Parathyroid adenoma (tissue), 2 donors: ENCODE measurements at regions not wholly inside any gene's neighbourhood (a gene's known extent, or its start where the extent isn't known, plus 50 kb on each side); places are given as distances from the start of the nearest gene placed in this dataset.
"Not testable (repeated sequence)": the region's sequence is repeated elsewhere in the genome, so short reads cannot be mapped to it uniquely, and the experiment has no call there.

Experiments used
- H2AFZ ChIP-seq: fragments of 300-600 bp; sonication (generic); one replicate; pipeline ENCODE4 v1.7.0; 2017; ENCODE audit warnings: antibody characterized with exemption, mild to moderate bottlenecking
- H3K27ac ChIP-seq: fragments of 300-600 bp; sonication (generic); one replicate; pipeline ENCODE4 v1.7.0; 2017
- H3K27me3 ChIP-seq: fragments of 300-600 bp; sonication (generic); one replicate; pipeline ENCODE4 v1.7.0; 2017; ENCODE audit warnings: low read length; ENCODE audit not compliant: control insufficient read depth, insufficient read depth
- H3K36me3 ChIP-seq: fragments of 300-600 bp; sonication (generic); one replicate; pipeline ENCODE4 v1.7.0; 2017; ENCODE audit warnings: low read length; ENCODE audit not compliant: control insufficient read depth, insufficient read depth
- H3K4me1 ChIP-seq: fragments of 300-600 bp; sonication (generic); one replicate; pipeline ENCODE4 v1.7.0; 2017; ENCODE audit warnings: control low read depth
- H3K4me2 ChIP-seq: fragments of 300-600 bp; sonication (generic); one replicate; pipeline ENCODE4 v1.7.0; 2017; ENCODE audit warnings: low read length
- H3K4me3 ChIP-seq: fragments of 300-600 bp; sonication (generic); one replicate; pipeline ENCODE4 v1.7.0; 2017; ENCODE audit warnings: low read depth, low read length
- H3K79me2 ChIP-seq: fragments of 300-600 bp; sonication (generic); one replicate; pipeline ENCODE4 v1.7.0; 2017; ENCODE audit warnings: control low read depth
- H3K9ac ChIP-seq: fragments of 300-600 bp; sonication (generic); one replicate; pipeline ENCODE4 v1.7.0; 2017; ENCODE audit warnings: mild to moderate bottlenecking
- H3K9me3 ChIP-seq: fragments of 300-600 bp; sonication (generic); one replicate; pipeline ENCODE4 v1.7.0; 2017; ENCODE audit warnings: low read length; ENCODE audit not compliant: control insufficient read depth
- CTCF ChIP-seq: fragments of 300-600 bp; sonication (generic); IDR thresholded peaks from one replicate; pipeline ENCODE4 v1.7.0; 2017; ENCODE audit warnings: antibody characterized with exemption, mild to moderate bottlenecking
- donor health status: primary hyperparathyroidism.

- not testable (repeated sequence) for H3K27ac ChIP-seq, H3K9ac ChIP-seq, H3K27me3 ChIP-seq
Measured at GRCh38 chr20:29755854-29756498, 1501.5 kb upstream of the DEFB115 start.

DNA sequence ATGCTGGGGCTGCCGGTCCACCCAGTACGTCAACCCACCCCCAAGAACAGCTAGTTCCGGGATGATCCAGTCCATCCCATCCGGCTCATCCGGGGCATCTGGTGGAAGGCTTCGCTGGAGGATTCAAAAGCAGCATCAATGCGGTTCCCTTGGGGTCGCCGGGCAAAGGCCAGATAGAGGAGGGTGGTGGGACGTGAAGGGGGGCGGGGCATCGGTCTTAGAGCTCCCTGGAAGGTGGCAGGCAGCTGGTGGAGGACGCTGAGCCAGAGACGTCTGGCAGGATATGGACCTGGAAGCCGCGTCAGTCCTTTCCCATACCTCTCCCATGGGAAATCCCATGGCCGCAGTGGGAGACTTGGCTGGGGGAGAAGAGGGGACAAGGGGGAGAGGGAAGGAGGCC, 1500.8 kb upstream of the DEFB115 start:
- Histone ChIP-seq H3K4me2 (no peak overlapping the region), H3K4me1 (no peaks in the 10 kb centered on the region), H3K4me3 (no peak overlapping the region), H3K27me3 (no peaks in the 10 kb centered on the region), H3K36me3 (no peaks in the 10 kb centered on the region), H3K27ac (no peak overlapping the region), H2AFZ (no peak overlapping the region), H3K9ac (no peak overlapping the region), H3K9me3 (no peaks in the 10 kb centered on the region), H3K79me2 (no peaks in the 10 kb centered on the region)
- no peak for TF ChIP-seq CTCF

More at GRCh38 chr20:29755854-29756498, 1501.5 kb upstream of the DEFB115 start:
- H3K36me3 ChIP-seq, H3K9me3 ChIP-seq, H3K79me2 ChIP-seq, H2AFZ ChIP-seq, H3K4me2 ChIP-seq, H3K4me3 ChIP-seq, H3K4me1 ChIP-seq: not testable (repeated sequence)

DNA sequence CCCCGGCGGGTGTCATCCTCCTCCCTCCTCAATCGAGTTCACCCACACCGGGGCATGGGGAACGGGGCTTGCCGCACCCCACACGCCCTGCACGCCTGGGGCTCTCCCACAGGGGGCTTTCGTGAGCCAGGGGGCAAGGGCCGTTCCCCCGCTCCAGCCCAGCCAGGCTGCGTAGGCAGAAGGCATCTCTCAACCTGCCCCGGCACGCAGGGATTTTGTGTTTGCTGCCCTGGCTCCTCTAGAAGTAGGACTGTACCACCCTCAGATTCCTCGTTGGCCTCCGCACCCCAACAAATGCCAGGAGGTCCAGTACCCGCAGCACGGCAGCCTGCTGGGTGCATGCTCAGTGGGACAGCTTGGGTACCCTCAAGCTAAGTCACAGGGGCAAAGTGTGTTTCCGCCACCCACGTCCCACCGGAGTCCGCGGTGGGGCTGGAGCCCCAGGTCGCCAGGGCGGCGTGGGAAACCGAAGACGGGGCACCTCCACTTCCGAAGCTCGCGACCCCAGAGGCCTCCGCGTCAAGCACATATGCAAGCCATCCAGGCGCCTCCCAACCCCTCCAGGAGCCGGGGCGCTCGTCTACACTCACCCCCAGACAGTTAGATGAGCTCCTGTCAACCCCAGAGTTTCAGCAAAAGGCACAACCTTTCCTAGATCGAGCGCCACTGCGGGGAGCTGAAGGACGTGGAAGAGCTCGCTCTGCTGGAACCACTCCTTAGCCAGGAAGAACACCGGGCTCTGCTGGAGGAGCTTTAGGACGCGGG, 1495.7 kb upstream of the DEFB115 start:
- H3K27ac ChIP-seq, H3K4me1 ChIP-seq, H3K9me3 ChIP-seq, H3K4me3 ChIP-seq, H3K27me3 ChIP-seq, H2AFZ ChIP-seq, H3K4me2 ChIP-seq, H3K79me2 ChIP-seq, H3K9ac ChIP-seq, H3K36me3 ChIP-seq: not testable (repeated sequence)

DNA sequence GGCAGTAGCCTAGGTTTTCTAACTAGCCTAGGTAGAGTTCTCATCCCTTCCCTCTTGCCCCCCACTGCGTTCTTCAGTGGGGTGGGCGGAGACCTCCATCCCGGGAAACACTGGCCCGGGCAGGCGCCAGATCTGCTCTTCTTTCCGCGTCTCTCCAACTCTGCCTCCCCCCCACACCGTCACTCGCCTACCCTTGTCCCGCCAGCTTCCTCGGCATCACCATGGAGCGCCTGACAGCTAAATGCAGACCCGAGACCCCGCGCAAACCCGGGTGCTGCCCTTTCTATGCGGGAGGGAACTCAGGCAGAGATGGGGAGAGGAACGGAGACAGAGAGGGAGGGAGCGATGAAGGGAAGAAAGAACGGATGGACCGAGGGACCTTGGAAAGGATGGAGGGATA, 1494.8 kb upstream of the DEFB115 start:
- Histone ChIP-seq H3K27ac (no peak overlapping the region), H3K4me3 (no peak overlapping the region), H3K36me3 (no peaks in the 10 kb centered on the region), H3K4me2 (no peak overlapping the region), H3K79me2 (no peaks in the 10 kb centered on the region), H3K9me3 (no peaks in the 10 kb centered on the region), H2AFZ (no peak overlapping the region), H3K9ac (no peak overlapping the region), H3K27me3 (no peaks in the 10 kb centered on the region), H3K4me1 (no peaks in the 10 kb centered on the region)
- TF ChIP-seq CTCF = no peak

DNA sequence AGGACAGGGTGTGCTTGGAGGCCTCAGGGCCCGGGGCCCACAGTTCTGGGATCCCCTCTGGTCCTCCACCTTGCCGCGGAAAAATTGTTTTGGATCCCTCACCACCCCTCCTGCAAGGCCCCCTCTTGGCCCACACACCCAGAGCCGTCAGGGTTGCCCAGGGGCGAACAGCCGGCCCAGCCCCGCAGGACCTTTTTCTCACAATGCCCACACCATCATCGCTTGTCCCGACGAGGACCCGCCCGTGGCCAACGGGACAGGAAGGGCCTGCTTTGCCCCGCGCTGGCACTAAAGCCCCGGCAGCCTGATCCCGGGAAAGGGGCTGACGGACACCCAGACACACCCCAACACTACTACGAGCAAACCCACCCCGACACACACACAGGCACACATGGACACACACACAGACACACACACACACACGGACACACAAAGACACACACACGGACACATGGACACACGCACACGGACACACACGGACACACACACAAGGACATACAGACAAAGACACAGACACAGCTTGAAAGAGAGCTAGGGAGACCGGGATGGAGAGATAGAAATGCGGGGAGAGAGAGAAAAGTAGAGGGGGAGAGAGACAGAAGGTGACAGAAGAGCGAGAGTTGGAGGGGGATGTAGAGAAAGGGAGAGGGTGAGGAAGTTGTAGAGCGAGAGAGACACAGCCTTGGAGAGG, 1493.5 kb upstream of the DEFB115 start:
- Histone ChIP-seq H3K79me2 (no peaks in the 10 kb centered on the region), H3K4me1 (no peaks in the 10 kb centered on the region), H3K4me2 (no peak overlapping the region), H3K9ac (no peak overlapping the region), H3K9me3 (no peaks in the 10 kb centered on the region), H3K27ac (no peak overlapping the region), H3K36me3 (no peaks in the 10 kb centered on the region), H2AFZ (no peak overlapping the region), H3K4me3 (no peak overlapping the region), H3K27me3 (no peaks in the 10 kb centered on the region)
- TF ChIP-seq CTCF = no peak

DNA sequence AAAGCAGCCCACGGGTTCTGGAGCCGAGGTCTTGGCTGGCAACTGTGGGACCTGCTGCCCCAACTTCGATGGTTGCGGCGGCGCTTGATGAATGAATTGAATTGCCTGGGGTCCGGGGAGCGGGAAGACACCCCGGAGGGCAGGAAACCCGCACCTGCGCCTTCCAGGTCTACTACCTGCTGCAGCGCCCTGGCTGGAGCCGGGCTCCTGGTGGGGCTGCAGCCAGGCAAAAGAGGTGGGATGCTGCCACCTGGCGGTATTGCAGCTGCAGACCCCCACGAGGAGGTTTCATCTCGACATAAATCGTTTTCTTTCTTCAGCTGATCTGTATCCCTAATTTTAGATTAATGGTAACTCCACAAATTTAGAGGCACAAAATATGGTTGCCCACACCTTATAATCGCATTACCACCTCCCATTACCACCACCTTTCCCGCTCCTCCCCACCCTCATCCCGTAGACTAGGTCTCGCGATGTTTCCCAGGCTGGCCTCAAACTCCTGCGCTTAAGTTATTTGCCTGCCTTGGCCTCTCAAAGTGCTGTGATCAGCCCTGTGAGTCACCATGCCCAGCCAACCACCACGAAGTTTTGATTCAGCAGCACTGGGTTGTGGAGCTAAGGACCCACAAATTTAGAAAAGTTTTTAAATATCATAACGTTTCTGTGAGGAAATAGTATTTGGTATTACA, 1492.4 kb upstream of the DEFB115 start:
- H3K4me1 ChIP-seq, H3K79me2 ChIP-seq, H3K9me3 ChIP-seq, H3K27ac ChIP-seq, H3K4me3 ChIP-seq, H3K4me2 ChIP-seq, H3K36me3 ChIP-seq, H3K27me3 ChIP-seq, H2AFZ ChIP-seq, H3K9ac ChIP-seq: not testable (repeated sequence)

DNA sequence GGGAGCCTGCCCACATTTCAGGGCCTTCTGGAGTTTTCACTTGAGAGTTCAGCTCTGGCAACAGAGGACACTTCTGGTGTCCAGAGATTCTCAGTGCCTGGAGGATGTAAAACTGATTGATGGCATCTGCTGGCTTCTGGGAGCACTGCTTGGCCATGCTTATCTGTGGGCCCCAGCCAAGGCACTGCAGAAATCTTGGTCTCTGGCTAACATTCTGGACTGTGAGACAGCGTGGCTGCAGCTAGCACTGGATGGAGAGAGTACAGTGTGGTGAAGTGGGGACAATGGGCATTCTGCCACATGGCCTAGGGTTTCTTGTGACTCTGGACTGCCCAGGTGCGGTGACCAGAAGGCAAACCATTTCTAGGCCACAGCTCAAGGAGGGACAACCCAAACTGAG, 1479.4 kb upstream of the DEFB115 start:
- not testable (repeated sequence) for H3K27ac ChIP-seq, H3K9me3 ChIP-seq, H3K9ac ChIP-seq, H3K4me1 ChIP-seq, H3K36me3 ChIP-seq, H2AFZ ChIP-seq, H3K4me3 ChIP-seq, H3K79me2 ChIP-seq, H3K27me3 ChIP-seq, H3K4me2 ChIP-seq

DNA sequence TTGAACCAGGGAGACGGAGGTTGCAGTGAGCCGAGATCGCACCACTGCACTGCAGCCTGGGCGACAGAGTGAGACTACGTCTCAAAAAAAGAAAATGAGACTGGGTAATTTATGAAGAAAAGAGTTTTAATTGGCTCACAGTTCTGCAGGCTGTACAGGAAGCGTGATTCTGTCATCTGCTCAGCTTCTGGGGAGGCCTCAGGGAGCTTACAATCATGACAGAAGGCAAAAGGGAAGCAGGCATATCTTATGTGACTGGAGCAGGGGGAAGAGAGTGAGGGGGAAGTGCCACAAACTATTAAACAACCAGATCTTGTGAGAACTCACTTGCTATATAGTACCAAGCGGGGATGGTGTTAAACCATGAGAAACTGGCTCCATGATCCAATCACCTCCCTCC, 1476.2 kb upstream of the DEFB115 start:
- not testable (repeated sequence) for H3K9ac ChIP-seq, H3K9me3 ChIP-seq, H3K79me2 ChIP-seq, H2AFZ ChIP-seq, H3K4me1 ChIP-seq, H3K27ac ChIP-seq, H3K4me3 ChIP-seq, H3K27me3 ChIP-seq, H3K4me2 ChIP-seq, H3K36me3 ChIP-seq
